Ascending aorta (tissue), 2 donors: ENCODE measurements at regions not wholly inside any gene's neighbourhood (a gene's known extent, or its start where the extent isn't known, plus 50 kb on each side); places are given as distances from the start of the nearest gene placed in this dataset.
"Not testable (repeated sequence)": the region's sequence is repeated elsewhere in the genome, so short reads cannot be mapped to it uniquely, and the experiment has no call there.

Source experiments
- DNase-seq, 2 donors: peaks; one replicate each; pipeline ENCODE4 v3.0.0-alpha.2; 2019; ENCODE audit warnings: low spot score in 2 of 2
- H3K27ac ChIP-seq, 2 donors: fragments of 200-600 bp; sonication (generic); one replicate each; pipeline ENCODE4 v1.5.1; 2016 to 2017; ENCODE audit warnings: mild to moderate bottlenecking in 1 of 2
- H3K27me3 ChIP-seq: fragments of 200-600 bp; sonication (generic); one replicate; pipeline ENCODE4 v1.5.1; 2017
- H3K36me3 ChIP-seq, 2 donors: fragments of 200-600 bp; sonication (generic); one replicate each; pipeline ENCODE4 v1.5.1; 2016
- H3K4me1 ChIP-seq, 2 donors: fragments of 200-600 bp; sonication (generic); one replicate each; pipeline ENCODE4 v1.5.1; 2016 to 2017; ENCODE audit warnings: mild to moderate bottlenecking in 1 of 2
- H3K4me3 ChIP-seq, 2 donors: fragments of 200-600 bp; sonication (generic); one replicate each; pipeline ENCODE4 v1.5.1; 2016 to 2017; ENCODE audit warnings: mild to moderate bottlenecking in 1 of 2
- H3K9me3 ChIP-seq, 2 donors: fragments of 200-600 bp; sonication (generic); one replicate each; pipeline ENCODE4 v1.5.1; 2016
- intact Hi-C: fragments of 100-400 bp; cut with DNase I; formaldehyde crosslinking; loops from one replicate; pipeline ENCODE4 v1.15.1; 2023
- TF ChIP-seq, protein P1 (sequence below), 3 experiments: fragments of 200-600 bp in 2 of 3; fragments of 450-650 bp in 1 of 3; sonication (generic) in 2 of 3; IDR thresholded peaks; one replicate each; pipeline ENCODE4 v1.5.1; 2016 to 2019; ENCODE audit warnings: antibody characterized with exemption in 3 of 3, mild to moderate bottlenecking in 1 of 3, moderate library complexity in 1 of 3

GRCh38 chr11:38530226-38530625 is 1932.2 kb upstream of the RAG2 start:
- H3K27me3 ChIP-seq = no peaks in the 10 kb centered on the region
- no peak overlapping the region for H3K4me3 ChIP-seq
- no peaks in the 10 kb centered on the region for H3K4me1 ChIP-seq
- no peak for DNase-seq
- no peaks in the 10 kb centered on the region for H3K36me3 ChIP-seq
- H3K9me3 ChIP-seq = no peaks in the 10 kb centered on the region
- intact Hi-C loops = no loop called here
- TF ChIP-seq, protein P1, sequence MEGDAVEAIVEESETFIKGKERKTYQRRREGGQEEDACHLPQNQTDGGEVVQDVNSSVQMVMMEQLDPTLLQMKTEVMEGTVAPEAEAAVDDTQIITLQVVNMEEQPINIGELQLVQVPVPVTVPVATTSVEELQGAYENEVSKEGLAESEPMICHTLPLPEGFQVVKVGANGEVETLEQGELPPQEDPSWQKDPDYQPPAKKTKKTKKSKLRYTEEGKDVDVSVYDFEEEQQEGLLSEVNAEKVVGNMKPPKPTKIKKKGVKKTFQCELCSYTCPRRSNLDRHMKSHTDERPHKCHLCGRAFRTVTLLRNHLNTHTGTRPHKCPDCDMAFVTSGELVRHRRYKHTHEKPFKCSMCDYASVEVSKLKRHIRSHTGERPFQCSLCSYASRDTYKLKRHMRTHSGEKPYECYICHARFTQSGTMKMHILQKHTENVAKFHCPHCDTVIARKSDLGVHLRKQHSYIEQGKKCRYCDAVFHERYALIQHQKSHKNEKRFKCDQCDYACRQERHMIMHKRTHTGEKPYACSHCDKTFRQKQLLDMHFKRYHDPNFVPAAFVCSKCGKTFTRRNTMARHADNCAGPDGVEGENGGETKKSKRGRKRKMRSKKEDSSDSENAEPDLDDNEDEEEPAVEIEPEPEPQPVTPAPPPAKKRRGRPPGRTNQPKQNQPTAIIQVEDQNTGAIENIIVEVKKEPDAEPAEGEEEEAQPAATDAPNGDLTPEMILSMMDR (IDR thresholded peaks at IDR 0.05) = no peak
- no peak overlapping the region for H3K27ac ChIP-seq

GRCh38 chr11:38524945-38525344 is 1926.9 kb upstream of the RAG2 start:
- Histone ChIP-seq H3K4me1 (no peaks in the 10 kb centered on the region), H3K4me3 (no peak overlapping the region), H3K27me3 (no peaks in the 10 kb centered on the region), H3K36me3 (no peaks in the 10 kb centered on the region), H3K27ac (no peak overlapping the region), H3K9me3 (peaks cover 0 to 4% of the 10 kb centered on the region in 2 donors)
- TF ChIP-seq, protein P1 (IDR thresholded peaks at IDR 0.05) = no peak
- intact Hi-C loops = no loop called here
- no peak for DNase-seq

DNA sequence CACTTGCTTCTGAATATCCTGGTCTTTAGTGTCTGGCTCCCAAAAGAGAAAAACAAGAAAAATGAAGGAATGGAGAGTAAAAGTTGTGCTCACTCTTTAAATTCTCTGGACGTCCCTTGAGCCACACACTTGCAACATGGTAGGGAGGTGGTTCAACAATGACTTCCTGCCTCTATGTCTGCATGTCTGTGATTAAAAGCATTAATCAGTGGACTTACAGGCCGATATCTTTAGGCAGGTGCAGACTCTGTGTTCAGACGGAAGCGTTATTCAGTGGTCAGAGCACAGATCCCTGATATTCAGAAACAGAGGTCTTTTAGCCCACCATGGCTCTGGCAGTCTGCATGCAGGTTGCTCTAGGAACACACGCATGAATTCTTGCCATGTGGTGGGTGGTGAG is 1920.0 kb upstream of the RAG2 start:
- DNase-seq = no peak
- no peak overlapping the region for H3K27ac ChIP-seq
- TF ChIP-seq, protein P1 (IDR thresholded peaks at IDR 0.05) = no peak
- H3K4me1 ChIP-seq = no peaks in the 10 kb centered on the region
- intact Hi-C loops = no loop called here
- H3K36me3 ChIP-seq = no peaks in the 10 kb centered on the region
- H3K4me3 ChIP-seq = no peak overlapping the region
- no peaks in the 10 kb centered on the region for H3K9me3 ChIP-seq
- H3K27me3 ChIP-seq = no peaks in the 10 kb centered on the region

GRCh38 chr11:38512830-38513229 is 1914.8 kb upstream of the RAG2 start:
- H3K4me3 ChIP-seq, H3K27me3 ChIP-seq, intact Hi-C loops, H3K9me3 ChIP-seq, H3K36me3 ChIP-seq, DNase-seq, H3K27ac ChIP-seq, H3K4me1 ChIP-seq: not testable (repeated sequence)

DNA sequence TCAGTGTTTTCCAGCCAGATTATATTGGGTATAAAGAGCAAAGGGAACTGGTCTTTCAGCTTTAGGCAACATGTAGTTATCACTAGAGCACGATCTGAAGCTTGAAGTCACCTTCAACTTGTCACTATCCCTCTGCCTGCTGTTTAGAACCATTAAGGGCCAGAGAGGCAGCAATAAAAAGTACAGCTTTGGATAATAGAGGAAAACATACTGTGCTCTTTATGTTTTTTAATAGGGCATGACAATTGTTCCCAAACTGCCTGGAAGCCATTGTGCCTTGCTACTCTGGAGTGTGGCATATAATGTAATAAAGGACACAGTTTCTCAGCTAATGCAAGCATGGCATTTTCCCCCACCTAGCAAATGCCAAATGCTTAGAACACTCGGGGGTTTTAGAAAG is 1912.0 kb upstream of the RAG2 start:
- H3K27ac ChIP-seq = no peak overlapping the region
- H3K27me3 ChIP-seq = no peaks in the 10 kb centered on the region
- no peaks in the 10 kb centered on the region for H3K36me3 ChIP-seq
- intact Hi-C loops = no loop called here
- no peak for DNase-seq
- no peak overlapping the region for H3K4me3 ChIP-seq
- no peaks in the 10 kb centered on the region for H3K4me1 ChIP-seq
- TF ChIP-seq, protein P1 (IDR thresholded peaks at IDR 0.05) = no peak
- no peaks in the 10 kb centered on the region for H3K9me3 ChIP-seq

GRCh38 chr11:38503876-38504275 is 1905.8 kb upstream of the RAG2 start:
- no peak overlapping the region for H3K4me3 ChIP-seq

More at GRCh38 chr11:38503876-38504275, 1905.8 kb upstream of the RAG2 start:
- Histone ChIP-seq H3K9me3 (peaks cover 0 to 3% of the 10 kb centered on the region in 2 donors), H3K27ac (no peak overlapping the region), H3K27me3 (no peaks in the 10 kb centered on the region), H3K36me3 (no peaks in the 10 kb centered on the region), H3K4me1 (no peaks in the 10 kb centered on the region)
- intact Hi-C loops = no loop called here
- no peak for DNase-seq
- TF ChIP-seq, protein P1 (IDR thresholded peaks at IDR 0.05) = no peak
